Jurkat, Clone E6-1 (cell line): ENCODE measurements at regions not wholly inside any gene's neighbourhood (a gene's known extent, or its start where the extent isn't known, plus 50 kb on each side); places are given as distances from the start of the nearest gene placed in this dataset.
"Not testable (repeated sequence)": the region's sequence is repeated elsewhere in the genome, so short reads cannot be mapped to it uniquely, and the experiment has no call there.

Source experiments
- DNase-seq: peaks from one replicate; pipeline ENCODE4 v3.0.0-alpha.2; 2011; ENCODE audit warnings: low read depth, low spot score
- H3K4me3 ChIP-seq: 2 replicates; pipeline ENCODE4 v1.5.1; 2011; ENCODE audit warnings: mild to moderate bottlenecking, low read length, control low read depth, moderate library complexity

DNA sequence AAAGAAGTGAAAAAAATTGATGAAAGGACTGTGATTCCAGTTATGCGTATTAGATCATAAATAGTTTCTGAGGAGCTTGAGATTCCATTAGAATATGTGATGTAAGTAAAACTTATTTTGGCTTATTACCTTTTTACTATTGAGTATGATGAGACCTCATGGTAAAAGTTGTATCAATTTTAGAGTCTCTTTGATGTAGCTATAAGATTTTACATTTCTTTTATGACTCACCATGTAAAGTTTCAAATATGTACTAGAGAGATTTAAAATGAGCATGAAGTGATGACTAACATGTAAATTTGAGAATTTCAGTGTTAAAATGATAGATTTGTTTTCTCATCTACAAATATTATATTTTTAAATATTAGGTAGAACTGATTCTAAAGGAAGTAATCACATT, 276.5 kb downstream of the OTUD1 start:
- no peak for DNase-seq
- H3K4me3 ChIP-seq = no peak overlapping the region

DNA sequence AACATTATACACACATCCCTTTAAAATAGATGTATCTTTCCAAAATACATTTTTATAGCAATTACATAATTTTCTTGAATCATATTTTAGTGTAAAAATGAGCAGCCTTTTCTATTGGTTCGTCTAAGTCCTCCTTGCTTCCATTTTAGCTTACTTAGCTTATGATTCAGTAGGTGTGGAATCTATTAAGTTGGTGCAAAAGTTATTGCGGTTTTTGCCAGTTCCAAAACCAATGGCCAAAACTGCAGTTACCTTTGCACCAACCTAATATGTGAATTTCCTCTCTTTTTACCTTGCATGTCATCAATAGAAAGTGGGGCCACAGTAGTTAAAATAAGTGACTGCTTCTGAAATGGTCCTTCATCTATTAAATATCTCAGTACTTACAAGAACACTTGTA, 279.0 kb downstream of the OTUD1 start:
- no peak for DNase-seq
- no peak overlapping the region for H3K4me3 ChIP-seq

DNA sequence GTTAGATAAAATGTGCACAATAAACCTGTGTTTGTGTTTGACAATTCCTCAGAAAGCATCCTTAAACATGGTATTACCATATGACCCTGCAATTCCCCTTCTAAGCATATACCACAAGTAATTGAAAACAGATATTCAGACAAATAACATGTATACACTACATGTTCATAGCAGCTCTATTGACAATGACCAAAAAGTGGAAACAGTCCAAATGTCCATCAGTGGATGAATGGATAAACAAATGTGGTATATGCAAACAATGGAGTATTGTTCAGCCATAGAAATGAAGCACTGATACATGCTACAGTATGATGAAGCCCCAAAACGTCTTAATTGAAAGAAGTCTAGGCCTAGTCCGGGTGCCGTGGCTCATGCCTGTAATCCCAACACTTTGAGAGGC, 280.1 kb downstream of the OTUD1 start:
- no peak for DNase-seq
- H3K4me3 ChIP-seq = no peak overlapping the region

- DNase-seq = no peak
- no peak overlapping the region for H3K4me3 ChIP-seq
Measured at GRCh38 chr10:23723796-23724195, 284.9 kb downstream of the OTUD1 start.

DNA sequence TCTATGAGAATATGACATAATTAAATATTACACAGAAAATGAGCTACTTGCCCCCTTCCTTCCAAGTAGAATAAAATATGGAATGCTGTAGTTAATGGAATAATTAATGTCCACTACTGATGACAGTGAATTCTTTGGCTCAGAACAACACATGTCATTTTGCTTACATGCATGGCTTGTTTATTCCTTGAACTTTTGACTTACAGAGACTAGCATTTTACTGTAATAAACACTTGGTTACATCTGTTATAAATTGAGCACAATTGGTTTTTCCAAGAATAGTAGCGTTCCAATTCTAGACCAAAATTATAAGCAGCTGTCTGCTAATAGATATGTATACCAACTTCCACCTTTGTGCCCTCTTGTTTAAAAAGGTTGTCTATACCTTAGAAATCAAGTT, 286.7 kb downstream of the OTUD1 start:
- no peak for DNase-seq
- H3K4me3 ChIP-seq = no peak overlapping the region

DNA sequence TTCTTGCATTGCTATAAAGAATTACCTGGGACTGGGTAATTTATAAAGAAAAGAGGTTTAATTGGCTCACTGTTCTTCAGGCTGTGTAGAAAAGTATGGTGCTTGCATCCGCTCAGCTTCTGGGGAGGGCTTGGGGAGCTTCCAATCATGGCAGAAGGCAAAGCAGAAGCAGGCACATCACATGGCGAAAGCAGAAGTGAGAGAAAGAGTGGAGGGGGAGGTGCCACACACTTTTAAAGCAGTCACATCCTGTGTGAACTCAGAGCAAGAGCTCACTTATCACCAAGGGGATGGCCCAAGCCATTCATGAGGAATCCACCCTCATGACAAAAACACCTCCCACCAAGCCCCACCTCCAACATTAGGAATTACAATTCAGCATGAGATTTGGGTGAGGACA, 303.5 kb downstream of the OTUD1 start:
- no peak for DNase-seq
- no peak overlapping the region for H3K4me3 ChIP-seq

GRCh38 chr10:23742807-23743206, 303.9 kb downstream of the OTUD1 start:
- DNase-seq = no peak
- H3K4me3 ChIP-seq = no peak overlapping the region

- H3K4me3 ChIP-seq = no peak overlapping the region
- no peak for DNase-seq
Measured at GRCh38 chr10:23754179-23754578, 315.3 kb downstream of the OTUD1 start.

DNA sequence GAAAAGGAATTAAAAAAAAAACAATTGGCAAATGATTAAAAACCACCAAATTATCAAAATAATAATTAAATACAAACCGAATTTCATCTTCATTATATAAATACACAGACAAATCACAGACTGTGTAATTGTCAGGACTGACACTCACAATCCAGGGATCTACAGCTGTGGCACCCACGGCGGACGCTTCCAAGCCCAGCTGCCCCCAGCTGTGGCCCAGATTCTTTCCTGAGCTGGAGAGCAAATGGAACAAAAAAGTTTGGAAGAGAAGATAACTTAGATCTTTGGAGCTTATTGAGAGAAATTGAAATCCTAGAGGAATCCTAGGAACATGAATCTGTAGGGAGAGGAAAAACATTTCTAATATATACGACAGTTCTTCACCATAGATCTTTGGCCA, 316.1 kb downstream of the OTUD1 start:
- DNase-seq = no peak
- H3K4me3 ChIP-seq = no peak overlapping the region

DNA sequence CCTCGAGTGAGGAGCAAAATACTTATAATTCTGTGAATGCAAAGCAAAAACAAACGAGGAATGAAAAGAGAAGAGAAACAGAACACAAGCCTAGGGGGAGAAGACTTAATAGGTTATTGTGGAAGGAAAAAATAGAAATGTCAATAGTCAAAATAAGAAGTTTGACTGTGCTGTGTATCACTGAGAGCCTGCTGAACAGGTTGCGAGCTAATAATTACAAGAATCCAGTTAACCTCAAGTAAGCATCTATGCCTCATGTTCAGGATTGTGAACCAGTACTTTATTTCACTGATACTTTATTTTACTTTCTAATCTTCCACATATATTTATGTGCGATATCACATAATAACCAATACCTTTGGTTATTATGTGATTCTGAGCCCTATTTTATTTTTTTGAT, 316.7 kb downstream of the OTUD1 start:
- no peak for DNase-seq
- no peak overlapping the region for H3K4me3 ChIP-seq

GRCh38 chr10:23768281-23768680, 329.4 kb downstream of the OTUD1 start:
- no peak for DNase-seq
- H3K4me3 ChIP-seq = no peak overlapping the region

DNA sequence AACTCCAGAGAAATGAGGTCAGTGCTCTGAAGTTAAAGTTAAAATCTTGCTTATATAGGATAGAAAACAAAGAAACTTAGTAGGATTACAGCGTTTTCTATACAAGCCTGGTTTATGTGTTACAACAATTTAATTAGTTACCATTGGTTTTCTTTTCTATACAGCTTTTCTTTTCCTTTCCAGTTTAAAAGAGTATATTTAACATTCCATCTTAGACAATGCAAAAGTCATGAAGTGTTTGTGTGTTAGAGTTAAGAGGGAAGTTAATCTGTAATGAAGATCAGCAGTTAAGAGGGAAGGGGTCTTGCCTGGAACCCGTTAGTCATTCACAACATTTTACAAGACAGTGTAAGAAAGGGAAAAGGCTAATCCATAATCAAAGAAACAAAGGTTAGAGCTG, 338.3 kb downstream of the OTUD1 start:
- DNase-seq = no peak
- H3K4me3 ChIP-seq = no peak overlapping the region

GRCh38 chr10:23779301-23779700, 340.4 kb downstream of the OTUD1 start:
- no peak for DNase-seq
- no peak overlapping the region for H3K4me3 ChIP-seq

GRCh38 chr10:23780331-23780730, 341.5 kb downstream of the OTUD1 start:
- H3K4me3 ChIP-seq = no peak overlapping the region
- DNase-seq = no peak

- DNase-seq = no peak
- no peak overlapping the region for H3K4me3 ChIP-seq
Measured at GRCh38 chr10:23786594-23786993, 347.7 kb downstream of the OTUD1 start.

DNA sequence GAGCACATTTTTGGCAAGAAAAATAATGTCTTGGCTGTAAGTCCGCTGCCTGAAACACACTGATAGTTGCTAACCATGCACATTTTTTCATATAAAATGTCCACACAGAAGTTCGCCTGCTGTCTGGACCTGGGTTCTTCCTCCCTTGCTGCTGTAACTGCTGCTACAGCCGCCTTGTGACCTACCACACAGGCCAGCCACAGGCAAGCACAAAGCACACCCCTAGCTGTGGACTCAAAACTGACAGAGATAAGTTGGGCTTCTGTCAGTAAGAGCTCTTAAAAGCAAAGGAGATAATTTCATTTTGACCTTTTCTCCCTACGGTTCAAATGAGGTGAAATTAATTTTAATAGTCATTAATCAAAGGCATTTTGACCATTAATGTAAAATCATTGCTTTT, 354.7 kb downstream of the OTUD1 start:
- no peak overlapping the region for H3K4me3 ChIP-seq
- DNase-seq = no peak

GRCh38 chr10:23797452-23797851, 358.6 kb downstream of the OTUD1 start:
- not testable (repeated sequence) for DNase-seq, H3K4me3 ChIP-seq

GRCh38 chr10:23804125-23804524, 365.2 kb downstream of the OTUD1 start:
- no peak for DNase-seq
- H3K4me3 ChIP-seq = no peak overlapping the region

DNA sequence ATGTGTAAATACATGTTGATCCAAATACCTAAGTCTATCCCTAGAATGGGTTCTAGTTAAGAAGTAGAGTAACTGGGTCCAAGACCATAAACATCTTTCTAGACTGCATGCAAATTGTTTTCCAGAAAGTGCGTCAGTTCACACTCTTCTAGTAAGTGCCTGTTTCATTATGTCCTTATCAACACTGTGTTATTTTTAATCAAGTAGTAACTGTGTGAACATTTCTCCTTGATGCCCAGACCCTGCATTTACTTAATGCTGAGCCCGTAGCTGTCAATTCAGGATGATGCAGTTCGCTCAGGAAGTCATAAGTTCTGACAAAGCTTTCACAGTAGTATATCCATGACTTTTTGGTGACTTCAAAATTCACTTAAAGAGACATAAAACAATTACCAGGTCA, 374.8 kb downstream of the OTUD1 start:
- DNase-seq = no peak
- no peak overlapping the region for H3K4me3 ChIP-seq

GRCh38 chr10:23818484-23818883, 379.6 kb downstream of the OTUD1 start:
- H3K4me3 ChIP-seq = no peak overlapping the region
- DNase-seq = peak; percentile 8

GRCh38 chr10:23820792-23821191, 381.9 kb downstream of the OTUD1 start:
- no peak for DNase-seq
- H3K4me3 ChIP-seq = no peak overlapping the region

DNA sequence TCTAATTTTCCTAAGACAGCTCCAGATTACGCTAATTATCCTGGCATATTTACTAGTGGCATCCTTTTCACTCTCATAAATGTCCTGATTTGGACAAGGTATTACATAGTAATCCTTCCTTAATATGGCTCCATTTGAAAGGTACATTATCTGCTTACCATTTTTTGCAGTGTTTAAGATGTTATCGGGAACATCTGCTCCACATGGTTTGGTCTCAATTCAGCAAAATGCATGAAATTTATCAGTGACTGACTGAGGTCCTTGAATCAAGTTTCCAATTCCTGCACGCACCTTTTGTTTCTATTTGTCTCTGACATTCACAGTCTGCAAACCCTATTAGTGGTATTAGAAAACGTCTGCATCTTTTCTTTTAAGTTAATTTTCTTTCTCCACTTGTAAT, 384.1 kb upstream of the KIAA1217 start:
- no peak overlapping the region for H3K4me3 ChIP-seq
- no peak for DNase-seq
